ENCODE measurements at regions not wholly inside any gene's neighbourhood (a gene's known extent, or its start where the extent isn't known, plus 50 kb on each side); places are given as distances from the start of the nearest gene placed in this dataset.

DNA sequence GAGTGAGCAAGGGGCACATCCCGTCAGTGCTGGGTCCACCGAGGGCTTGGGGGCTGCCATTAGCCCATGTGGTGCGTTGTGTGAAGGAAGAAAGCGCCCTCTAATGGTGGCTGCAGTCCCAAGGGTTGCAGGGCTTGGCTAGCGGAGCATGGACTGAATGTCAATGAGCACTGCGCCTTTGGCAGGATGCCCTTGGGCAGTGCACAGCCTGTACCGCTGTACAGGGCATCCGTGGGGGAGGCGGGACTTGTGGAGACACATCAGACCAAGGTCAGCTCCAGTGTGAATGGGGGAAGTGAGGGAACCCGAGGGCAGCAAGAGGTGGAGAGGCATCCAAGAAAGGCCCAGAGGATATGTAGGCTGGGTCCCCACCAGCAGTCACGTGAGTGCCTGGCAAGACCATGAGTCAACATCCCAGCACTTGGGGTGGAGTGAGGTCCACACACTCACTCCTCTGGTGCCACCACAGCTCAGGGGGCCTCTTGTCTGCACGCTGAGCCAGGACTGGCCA, 75.5 kb upstream of the MED9 start:
- Histone ChIP-seq H3K27ac (no peak overlapping the region), H3K9me3 (no peaks in the 10 kb centered on the region), H3K36me3 (no peaks in the 10 kb centered on the region), H3K4me3 (no peak overlapping the region), H3K27me3 (peaks cover 0 to 11% (median 0%) of the 10 kb centered on the region in 3 donors), H3K4me1 (no peaks in the 10 kb centered on the region)
- TF ChIP-seq POLR2AphosphoS5 (IDR thresholded peaks at IDR 0.05) (no peak), EP300 (IDR thresholded peaks at IDR 0.05) (no peak), POLR2A (IDR thresholded peaks at IDR 0.05) (no peak)
- TF ChIP-seq, protein P1, sequence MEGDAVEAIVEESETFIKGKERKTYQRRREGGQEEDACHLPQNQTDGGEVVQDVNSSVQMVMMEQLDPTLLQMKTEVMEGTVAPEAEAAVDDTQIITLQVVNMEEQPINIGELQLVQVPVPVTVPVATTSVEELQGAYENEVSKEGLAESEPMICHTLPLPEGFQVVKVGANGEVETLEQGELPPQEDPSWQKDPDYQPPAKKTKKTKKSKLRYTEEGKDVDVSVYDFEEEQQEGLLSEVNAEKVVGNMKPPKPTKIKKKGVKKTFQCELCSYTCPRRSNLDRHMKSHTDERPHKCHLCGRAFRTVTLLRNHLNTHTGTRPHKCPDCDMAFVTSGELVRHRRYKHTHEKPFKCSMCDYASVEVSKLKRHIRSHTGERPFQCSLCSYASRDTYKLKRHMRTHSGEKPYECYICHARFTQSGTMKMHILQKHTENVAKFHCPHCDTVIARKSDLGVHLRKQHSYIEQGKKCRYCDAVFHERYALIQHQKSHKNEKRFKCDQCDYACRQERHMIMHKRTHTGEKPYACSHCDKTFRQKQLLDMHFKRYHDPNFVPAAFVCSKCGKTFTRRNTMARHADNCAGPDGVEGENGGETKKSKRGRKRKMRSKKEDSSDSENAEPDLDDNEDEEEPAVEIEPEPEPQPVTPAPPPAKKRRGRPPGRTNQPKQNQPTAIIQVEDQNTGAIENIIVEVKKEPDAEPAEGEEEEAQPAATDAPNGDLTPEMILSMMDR (IDR thresholded peaks at IDR 0.05), result no peak
- 69 to 81% methylated on average over 12 of the region's 12 CpGs for whole genome bisulfite sequencing, 2 donors
- intact Hi-C loops (cut with DNase I), result no loop called here
- DNase-seq, result no peak

DNA sequence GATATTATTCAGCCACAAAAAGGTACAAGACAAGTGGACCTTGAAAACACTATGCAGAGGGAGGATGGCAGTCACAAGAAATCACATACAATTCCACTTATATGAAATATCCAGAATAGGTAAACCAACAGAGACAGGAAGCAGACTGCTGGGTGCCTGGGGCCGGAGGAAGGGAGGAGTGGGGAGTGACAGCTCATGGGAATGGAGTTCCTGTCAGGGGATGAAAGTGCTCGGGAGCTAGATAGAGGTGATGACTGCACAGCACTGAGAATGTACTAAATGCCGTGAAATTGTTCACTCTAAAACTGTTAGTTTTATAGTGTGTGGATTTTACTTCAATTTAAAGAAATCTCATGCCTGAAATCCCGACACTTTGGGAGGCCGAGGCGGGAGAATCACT, 74.2 kb upstream of the MED9 start:
- H3K36me3 ChIP-seq, result no peaks in the 10 kb centered on the region
- TF ChIP-seq POLR2A (IDR thresholded peaks at IDR 0.05), result no peak
- H3K27ac ChIP-seq, result no peak overlapping the region
- H3K4me1 ChIP-seq, result no peaks in the 10 kb centered on the region
- no peak for DNase-seq
- intact Hi-C loops (cut with DNase I), result no loop called here
- H3K9me3 ChIP-seq, result no peaks in the 10 kb centered on the region
- no peak overlapping the region for H3K4me3 ChIP-seq
- WGBS, 2 donors, result 83 to 87% methylated on average over 6 of the region's 6 CpGs
- peaks cover 0 to 11% (median 0%) of the 10 kb centered on the region in 3 donors for H3K27me3 ChIP-seq

GRCh38 chr17:17403065-17403464, 73.7 kb upstream of the MED9 start:
- no peaks in the 10 kb centered on the region for H3K4me1 ChIP-seq
- no peaks in the 10 kb centered on the region for H3K36me3 ChIP-seq
- DNase-seq, result no peak
- peaks cover 0 to 11% (median 0%) of the 10 kb centered on the region in 3 donors for H3K27me3 ChIP-seq
- no peak for TF ChIP-seq POLR2A (IDR thresholded peaks at IDR 0.05)
- no peak for TF ChIP-seq POLR2AphosphoS5 (IDR thresholded peaks at IDR 0.05)
- no peak overlapping the region for H3K4me3 ChIP-seq
- H3K27ac ChIP-seq, result no peak overlapping the region
- 71 to 86% methylated on average over 6 of the region's 6 CpGs for WGBS, 2 donors
- intact Hi-C loops (cut with DNase I), result no loop called here
- no peaks in the 10 kb centered on the region for H3K9me3 ChIP-seq

DNA sequence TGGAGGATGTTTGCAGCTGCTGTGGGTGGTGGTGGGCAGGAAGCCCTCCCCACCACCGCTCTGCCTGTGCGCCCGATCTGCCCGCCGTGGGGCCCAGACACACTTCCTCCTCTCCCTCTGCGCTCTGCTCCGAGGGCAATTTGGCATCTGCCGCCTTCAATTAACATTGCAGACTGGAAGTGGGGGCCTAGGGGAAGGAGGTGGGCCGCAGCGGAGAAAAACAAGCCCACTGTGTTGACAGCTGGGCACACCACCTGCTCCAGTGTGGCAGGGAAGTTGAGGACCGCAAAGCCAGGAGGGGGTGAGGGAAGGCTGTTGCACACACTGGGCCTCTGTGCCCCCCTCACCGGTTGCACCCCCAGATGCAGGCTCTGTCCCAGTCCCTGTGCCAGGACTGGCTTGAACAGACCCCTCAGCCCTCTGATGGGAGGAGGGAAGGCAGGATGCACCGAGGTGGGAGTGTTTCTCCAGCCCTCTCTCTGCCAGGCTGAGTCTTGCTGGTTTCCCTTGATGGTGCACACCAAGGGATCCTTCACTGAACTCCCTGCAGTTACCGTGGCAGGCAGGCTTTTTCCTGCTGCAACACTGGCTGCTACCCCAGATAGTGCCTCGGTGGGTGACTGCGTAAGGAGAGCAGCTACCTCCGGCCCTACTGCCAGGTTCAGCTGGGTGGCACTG, 72.8 kb upstream of the MED9 start:
- Histone ChIP-seq H3K4me3 (no peak overlapping the region), H3K27me3 (peaks cover 0 to 11% (median 0%) of the 10 kb centered on the region in 3 donors), H3K36me3 (no peaks in the 10 kb centered on the region), H3K9me3 (no peaks in the 10 kb centered on the region), H3K27ac (no peak overlapping the region), H3K4me1 (no peaks in the 10 kb centered on the region)
- TF ChIP-seq POLR2AphosphoS5 (IDR thresholded peaks at IDR 0.05) (no peak), EP300 (IDR thresholded peaks at IDR 0.05) (no peak), POLR2A (IDR thresholded peaks at IDR 0.05) (no peak)
- TF ChIP-seq, protein P1 (IDR thresholded peaks at IDR 0.05), result no peak
- intact Hi-C loops (cut with DNase I), result no loop called here
- WGBS, 2 donors, result 26 to 44% methylated on average over 17 of the region's 17 CpGs
- DNase-seq, result no peak

DNA sequence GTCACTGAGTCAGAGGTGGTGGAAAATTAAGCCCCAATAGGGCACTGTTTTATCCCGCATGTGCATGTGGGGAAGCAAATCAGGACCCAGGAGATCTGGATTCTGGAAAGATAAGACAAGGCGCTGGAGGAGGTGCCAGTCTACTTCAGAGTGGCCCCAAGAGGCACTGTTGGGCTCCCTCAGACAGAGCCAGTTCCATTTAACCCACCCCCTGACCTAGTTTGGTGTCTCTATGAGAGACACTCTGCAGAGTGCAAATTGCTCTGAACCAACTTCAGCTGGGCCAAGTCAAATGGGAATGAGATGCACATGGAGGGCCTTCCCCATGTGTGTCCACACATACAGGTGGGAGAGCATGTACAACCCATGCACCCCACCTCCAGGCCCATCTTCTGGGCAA, 71.1 kb upstream of the MED9 start:
- intact Hi-C loops (cut with DNase I), result no loop called here
- 88 to 92% methylated on average over 2 of the region's 2 CpGs for WGBS, 2 donors
- no peaks in the 10 kb centered on the region for H3K4me1 ChIP-seq
- TF ChIP-seq POLR2AphosphoS5 (IDR thresholded peaks at IDR 0.05), result no peak
- H3K9me3 ChIP-seq, result no peaks in the 10 kb centered on the region
- H3K4me3 ChIP-seq, result no peak overlapping the region
- peaks cover 0 to 17% (median 0%) of the 10 kb centered on the region in 3 donors for H3K27me3 ChIP-seq
- H3K27ac ChIP-seq, result no peak overlapping the region
- H3K36me3 ChIP-seq, result no peaks in the 10 kb centered on the region
- DNase-seq, result no peak

DNA sequence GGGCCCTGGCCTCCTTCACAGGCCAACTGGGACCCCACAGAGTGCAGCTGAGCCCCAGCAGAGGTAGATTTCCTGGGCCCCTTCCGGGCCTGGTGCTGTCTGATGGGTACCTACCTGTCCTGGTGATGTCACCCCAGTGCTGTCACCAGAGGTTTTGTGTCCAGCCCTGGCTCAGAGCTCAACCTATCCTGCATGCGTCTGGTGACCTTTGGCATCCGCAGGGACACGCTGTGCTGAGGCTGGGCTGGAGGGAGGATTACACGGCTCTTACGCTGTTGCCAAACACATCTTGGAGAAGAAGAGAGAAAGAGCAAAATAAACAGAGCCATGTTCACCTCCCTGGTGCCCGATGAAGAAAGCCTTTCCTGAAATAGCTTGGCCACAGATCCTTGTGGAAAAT, 70.6 kb upstream of the MED9 start:
- Histone ChIP-seq H3K4me1 (no peaks in the 10 kb centered on the region), H3K4me3 (no peak overlapping the region), H3K27ac (no peak overlapping the region), H3K9me3 (no peaks in the 10 kb centered on the region), H3K27me3 (peaks cover 0 to 11% (median 0%) of the 10 kb centered on the region in 3 donors), H3K36me3 (no peaks in the 10 kb centered on the region)
- no peak for TF ChIP-seq POLR2A (IDR thresholded peaks at IDR 0.05)
- TF ChIP-seq, protein P1 (IDR thresholded peaks at IDR 0.05), result no peak
- TF ChIP-seq POLR2AphosphoS5 (IDR thresholded peaks at IDR 0.05), result no peak
- TF ChIP-seq EP300 (IDR thresholded peaks at IDR 0.05), result no peak
- DNase-seq, result no peak
- 84 to 86% methylated on average over 7 of the region's 7 CpGs for WGBS, 2 donors
- intact Hi-C loops (cut with DNase I), result no loop called here

All from sigmoid colon (tissue), 6 donors.